ENCODE measurements at regions not wholly inside any gene's neighbourhood (a gene's known extent, or its start where the extent isn't known, plus 50 kb on each side); places are given as distances from the start of the nearest gene placed in this dataset.

DNA sequence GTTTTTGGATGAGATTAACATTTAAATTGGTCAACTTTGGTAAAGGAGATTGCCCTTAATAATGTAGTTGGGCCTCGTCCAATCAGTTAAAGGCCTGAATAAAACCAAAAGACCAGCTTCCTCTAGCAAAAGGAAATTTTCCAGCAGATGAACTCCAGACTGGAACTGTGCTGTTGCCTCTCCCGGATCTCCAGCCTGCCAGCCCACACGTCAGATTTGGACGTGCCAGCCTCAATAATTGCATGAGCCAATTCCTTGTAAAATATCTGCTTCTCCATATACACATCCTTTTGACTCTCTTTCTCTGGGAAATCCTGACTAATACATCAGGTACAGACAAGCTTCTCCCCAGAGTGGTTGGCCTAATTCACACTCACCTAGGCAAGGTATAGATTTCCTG lies 175.8 kb upstream of the ADCY2 start:
- no peak for DNase-seq (ENCODE audit: low read depth)
- H3K4me3 ChIP-seq (ENCODE audit: low read depth, low read length) = no peak overlapping the region
- TF ChIP-seq, protein P1, sequence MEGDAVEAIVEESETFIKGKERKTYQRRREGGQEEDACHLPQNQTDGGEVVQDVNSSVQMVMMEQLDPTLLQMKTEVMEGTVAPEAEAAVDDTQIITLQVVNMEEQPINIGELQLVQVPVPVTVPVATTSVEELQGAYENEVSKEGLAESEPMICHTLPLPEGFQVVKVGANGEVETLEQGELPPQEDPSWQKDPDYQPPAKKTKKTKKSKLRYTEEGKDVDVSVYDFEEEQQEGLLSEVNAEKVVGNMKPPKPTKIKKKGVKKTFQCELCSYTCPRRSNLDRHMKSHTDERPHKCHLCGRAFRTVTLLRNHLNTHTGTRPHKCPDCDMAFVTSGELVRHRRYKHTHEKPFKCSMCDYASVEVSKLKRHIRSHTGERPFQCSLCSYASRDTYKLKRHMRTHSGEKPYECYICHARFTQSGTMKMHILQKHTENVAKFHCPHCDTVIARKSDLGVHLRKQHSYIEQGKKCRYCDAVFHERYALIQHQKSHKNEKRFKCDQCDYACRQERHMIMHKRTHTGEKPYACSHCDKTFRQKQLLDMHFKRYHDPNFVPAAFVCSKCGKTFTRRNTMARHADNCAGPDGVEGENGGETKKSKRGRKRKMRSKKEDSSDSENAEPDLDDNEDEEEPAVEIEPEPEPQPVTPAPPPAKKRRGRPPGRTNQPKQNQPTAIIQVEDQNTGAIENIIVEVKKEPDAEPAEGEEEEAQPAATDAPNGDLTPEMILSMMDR (IDR thresholded peaks at IDR 0.05; ENCODE audit: insufficient read depth, low read depth, low read length, missing control alignments) = no peak

DNA sequence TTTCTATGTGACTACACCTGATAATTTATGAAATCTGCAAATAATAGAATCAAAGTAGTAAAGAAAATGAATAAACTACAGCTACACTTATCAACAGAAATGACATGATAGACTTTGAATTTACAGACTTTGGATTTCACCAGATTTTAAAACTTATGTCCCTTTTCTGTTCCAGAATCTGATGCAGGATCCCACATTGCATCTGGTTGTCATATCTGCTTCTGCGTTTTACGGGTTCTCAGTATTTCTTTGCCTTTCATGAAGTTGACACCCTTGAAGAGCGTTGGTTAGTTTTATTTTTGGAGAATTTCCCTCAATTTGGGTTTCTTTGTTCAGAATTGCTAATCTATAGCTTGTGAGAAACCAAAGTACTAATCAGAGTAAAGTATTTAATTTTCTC lies 174.9 kb upstream of the ADCY2 start:
- TF ChIP-seq, protein P1 (IDR thresholded peaks at IDR 0.05; ENCODE audit: insufficient read depth, low read depth, low read length, missing control alignments) = no peak
- H3K4me3 ChIP-seq (ENCODE audit: low read depth, low read length) = no peak overlapping the region
- no peak for DNase-seq (ENCODE audit: low read depth)

DNA sequence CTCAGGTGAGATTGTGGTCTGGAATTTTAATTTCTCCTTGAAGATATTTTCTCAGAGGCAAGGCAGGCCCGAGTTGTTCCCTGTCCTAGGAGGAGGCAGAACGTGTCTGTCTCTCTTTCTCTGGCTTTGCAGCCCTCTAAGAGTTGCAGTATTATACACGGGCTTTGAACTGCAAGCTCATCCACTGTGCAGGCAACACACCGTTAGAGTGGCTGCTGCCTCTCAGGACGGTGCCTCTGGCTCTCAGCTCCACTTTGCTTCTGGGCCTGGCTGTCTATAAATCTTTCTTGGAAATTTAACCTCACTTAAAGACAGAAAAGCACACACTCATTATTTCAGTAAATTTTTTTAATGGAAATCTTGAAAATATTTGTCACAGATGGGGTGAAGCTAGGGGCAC lies 170.1 kb upstream of the ADCY2 start:
- DNase-seq (ENCODE audit: low read depth) = no peak
- H3K4me3 ChIP-seq (ENCODE audit: low read depth, low read length) = no peak overlapping the region
- TF ChIP-seq, protein P1 (IDR thresholded peaks at IDR 0.05; ENCODE audit: insufficient read depth, low read depth, low read length, missing control alignments) = no peak

DNA sequence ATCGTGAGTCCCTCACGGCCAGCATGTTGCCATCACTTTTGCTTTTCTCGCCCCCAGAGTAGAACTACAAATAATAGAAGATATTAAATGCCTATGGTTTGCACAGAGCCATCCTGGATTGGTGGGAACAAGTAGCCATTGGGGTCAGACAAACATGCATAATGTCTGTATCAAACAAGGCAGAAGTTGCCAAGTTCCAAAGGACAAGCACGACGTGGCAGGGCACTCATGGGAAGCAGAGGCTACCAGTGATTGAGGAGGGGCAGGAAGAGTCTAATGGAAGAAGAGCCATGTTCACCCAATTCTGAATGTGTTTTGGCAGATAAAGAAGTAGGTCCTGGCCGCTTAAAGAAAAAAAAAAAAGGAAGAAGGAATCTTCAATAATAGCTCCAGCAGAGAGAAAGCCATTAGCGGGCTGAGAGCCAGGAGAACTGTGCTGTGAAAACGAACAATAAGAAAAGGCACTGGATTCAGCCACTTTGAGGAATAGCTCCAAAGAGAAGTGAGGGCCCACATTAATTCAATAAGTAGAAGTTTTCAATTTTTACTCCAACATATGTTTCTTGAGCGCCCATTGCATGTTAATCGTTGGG lies 153.7 kb upstream of the ADCY2 start:
- TF ChIP-seq, protein P1 (IDR thresholded peaks at IDR 0.05; ENCODE audit: insufficient read depth, low read depth, low read length, missing control alignments) = no peak
- no peak for DNase-seq (ENCODE audit: low read depth)
- no peak overlapping the region for H3K4me3 ChIP-seq (ENCODE audit: low read depth, low read length)

DNA sequence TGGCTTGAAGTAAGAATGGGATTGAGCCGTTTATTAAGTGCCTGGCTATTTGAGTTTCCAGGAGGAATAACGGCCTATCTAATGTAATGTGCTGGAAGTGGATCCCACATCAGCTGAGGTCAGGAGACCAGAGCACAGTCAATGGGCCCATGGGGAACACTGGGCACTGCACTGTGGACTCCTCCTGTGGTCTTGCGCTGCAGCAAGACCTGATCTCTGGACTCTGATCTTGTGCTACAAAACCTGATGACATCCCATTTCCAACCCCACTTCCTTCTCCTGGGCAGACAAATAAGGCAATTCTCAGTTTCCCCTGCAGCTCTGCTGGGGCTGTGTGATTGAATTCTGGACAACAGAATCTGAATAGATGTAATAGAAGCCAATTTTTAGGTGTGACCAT lies 151.7 kb upstream of the ADCY2 start:
- no peak overlapping the region for H3K4me3 ChIP-seq (ENCODE audit: low read depth, low read length)
- DNase-seq (ENCODE audit: low read depth) = no peak
- TF ChIP-seq, protein P1 (IDR thresholded peaks at IDR 0.05; ENCODE audit: insufficient read depth, low read depth, low read length, missing control alignments) = no peak

DNA sequence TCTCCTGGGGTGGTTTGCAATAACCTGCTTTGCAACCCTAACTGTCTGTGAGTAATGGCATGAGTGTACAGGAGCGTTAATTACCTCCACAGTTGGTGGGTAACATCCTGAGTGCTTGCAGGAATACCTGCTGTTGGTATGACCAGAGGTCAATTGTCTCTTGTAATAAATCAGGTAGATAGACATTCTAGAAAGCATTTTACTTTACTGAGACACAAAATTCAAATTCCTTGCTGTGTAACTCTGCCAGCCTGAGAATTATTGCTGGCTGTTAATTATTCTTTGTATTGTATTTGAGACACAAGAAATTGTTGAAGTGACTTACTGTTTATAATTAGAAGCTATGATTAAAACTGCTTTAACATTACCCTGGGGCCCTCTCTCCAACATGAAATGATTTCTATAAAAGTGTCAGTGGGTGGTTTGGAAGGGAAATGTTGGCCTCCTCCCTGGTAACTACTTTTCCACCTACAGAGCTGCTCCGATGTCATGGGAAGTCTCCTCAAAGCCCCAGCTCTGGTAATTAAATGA lies 150.8 kb upstream of the ADCY2 start:
- TF ChIP-seq, protein P1 (IDR thresholded peaks at IDR 0.05; ENCODE audit: insufficient read depth, low read depth, low read length, missing control alignments) = no peak
- no peak for DNase-seq (ENCODE audit: low read depth)
- H3K4me3 ChIP-seq (ENCODE audit: low read depth, low read length) = no peak overlapping the region

DNA sequence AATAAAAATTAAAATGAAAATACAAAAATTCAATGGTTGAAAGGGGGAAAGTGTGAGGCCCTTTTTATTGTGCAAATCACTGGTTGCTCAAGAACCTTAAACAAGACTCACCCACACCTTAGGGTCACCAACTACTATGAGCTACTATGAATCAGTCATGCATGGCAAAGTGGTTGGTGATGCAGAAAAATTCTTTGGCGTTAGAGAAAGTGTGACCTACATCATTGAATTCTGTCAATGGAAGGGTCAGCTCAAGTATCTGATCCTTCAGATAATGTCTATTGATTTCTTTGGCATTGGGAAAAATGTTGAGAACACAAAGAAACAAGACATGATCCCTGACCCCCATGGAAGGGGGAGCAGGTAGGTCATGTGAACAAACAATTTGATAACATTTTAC lies 149.7 kb upstream of the ADCY2 start:
- H3K4me3 ChIP-seq (ENCODE audit: low read depth, low read length) = no peak overlapping the region
- DNase-seq (ENCODE audit: low read depth) = no peak
- TF ChIP-seq, protein P1 (IDR thresholded peaks at IDR 0.05; ENCODE audit: insufficient read depth, low read depth, low read length, missing control alignments) = no peak

Data from GM12865 (cell line).